Inflammatory macrophage (primary cell): ENCODE measurements at regions not wholly inside any gene's neighbourhood (a gene's known extent, or its start where the extent isn't known, plus 50 kb on each side); places are given as distances from the start of the nearest gene placed in this dataset.
A peak's percentile ranks its signal among the peaks of the same experiment; 100 is the strongest.

Experiments
- DNase-seq, 2 donors: peaks; one replicate each; pipeline ENCODE4 v3.0.0-alpha.2; 2020 to 2022

DNA sequence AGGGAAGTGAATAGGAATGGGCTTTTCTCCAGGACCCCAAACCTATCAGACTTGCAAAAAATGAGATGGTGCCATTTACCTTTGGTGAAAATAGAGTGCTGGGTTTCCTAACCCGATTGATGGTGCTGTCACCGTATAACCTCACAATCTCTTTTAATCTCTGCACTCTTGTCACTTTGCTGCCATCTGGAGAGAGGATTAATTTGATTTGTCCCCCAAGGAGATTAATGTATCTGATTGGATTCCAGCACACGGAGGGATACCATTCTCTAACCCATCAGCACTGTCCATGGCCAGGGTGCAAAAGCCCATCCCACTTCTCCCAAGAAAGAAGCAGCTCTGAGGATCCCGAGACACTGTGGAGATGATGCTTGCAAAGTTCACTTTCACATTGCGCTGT, 86.3 kb upstream of the NFE2L3 start:
- DNase-seq, result no peak

DNA sequence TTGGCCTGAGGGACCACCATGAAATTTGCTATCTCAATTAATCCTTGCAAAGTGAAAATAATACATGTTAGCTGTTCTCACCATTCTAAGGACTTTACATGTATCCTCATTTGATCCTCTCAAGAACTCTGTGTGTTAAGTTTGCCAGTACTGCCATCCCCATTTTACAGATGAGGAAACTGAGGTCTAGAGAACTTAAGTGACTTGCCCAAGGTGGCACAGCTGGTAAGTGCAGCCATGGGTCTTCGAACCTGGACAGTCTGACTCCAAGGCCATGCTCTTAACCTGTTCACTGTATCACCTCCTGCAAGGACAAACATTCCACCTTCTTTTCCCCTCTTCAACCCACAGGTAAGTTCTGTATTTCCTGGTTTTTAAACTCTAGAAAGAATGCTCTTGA, 85.3 kb upstream of the NFE2L3 start:
- DNase-seq, result no peak

DNA sequence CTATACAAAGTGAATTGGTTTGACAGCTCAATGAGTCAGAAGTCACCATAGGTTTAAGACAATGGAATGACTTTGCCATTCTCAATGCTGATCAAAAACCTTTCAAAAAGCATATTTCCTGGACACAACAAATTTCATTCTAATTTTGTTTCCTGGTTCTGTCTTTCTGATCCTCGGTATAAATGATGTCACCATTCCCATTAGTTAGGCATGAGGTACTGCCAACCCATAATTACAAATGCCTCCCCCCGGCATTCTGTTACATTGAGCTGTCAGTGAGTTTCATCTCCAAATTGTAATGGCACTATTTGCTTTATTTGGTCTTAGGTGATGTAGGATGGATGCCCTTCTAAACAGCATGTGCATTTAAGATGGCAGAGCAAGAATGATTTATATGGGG, 81.7 kb upstream of the NFE2L3 start:
- no peak for DNase-seq

DNA sequence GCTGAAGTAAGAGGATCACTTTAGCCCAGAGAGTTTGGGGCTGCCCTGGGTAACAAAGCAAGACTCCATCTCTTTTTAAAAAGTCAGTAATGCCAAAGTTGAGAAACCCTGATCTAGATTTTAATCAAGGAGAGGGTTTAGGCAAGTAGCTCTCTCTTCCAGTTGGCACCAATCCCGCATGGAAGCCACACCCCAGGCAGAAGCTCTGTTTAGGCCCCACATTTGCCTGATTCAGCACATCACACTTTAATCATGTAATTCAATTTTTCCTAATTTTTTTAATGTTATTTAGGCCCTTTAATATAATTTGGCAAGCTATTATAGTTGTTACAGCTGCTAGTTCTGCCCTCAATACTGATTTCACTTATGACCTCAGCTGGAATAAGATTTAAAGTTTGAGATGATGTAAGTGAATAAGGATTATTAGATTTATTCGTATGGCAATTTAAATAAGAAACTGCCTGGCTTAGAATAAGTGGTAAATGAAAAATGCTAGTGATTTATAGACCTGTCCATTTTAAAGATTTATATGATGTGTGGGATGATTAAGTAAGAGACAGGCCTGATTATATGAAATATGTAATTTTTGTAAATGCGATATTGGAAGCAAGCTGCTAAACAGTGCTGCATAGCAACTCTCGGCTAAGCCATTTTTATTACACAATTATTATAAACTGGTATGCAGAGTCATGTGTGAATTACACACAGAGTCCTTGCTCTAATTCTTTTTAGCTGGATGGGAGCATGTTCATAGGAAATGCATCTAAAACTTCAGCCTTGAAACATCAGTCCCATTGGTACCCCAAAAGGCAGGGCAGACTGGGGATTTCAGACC, 80.2 kb upstream of the NFE2L3 start:
- DNase-seq, result no peak

DNA sequence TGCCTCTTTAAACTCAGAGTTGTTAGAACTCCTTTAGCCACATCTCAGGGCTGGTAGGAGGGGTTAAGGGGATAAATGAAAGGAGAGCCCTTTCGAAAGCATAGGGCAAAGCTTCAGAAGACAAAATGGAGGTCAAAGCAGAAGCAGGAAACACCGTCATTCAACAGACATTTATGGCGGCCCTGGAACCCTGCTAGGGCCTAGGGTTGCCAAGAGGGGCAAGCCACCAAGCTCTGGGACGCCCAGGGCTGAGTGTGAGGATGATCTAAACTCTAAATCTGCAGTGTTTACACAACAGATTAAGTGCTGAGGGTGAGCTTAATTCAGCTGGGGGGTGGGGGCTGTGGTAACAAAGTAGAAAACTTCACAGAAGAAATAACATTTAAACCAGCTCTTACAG, 79.0 kb upstream of the NFE2L3 start:
- no peak for DNase-seq

DNA sequence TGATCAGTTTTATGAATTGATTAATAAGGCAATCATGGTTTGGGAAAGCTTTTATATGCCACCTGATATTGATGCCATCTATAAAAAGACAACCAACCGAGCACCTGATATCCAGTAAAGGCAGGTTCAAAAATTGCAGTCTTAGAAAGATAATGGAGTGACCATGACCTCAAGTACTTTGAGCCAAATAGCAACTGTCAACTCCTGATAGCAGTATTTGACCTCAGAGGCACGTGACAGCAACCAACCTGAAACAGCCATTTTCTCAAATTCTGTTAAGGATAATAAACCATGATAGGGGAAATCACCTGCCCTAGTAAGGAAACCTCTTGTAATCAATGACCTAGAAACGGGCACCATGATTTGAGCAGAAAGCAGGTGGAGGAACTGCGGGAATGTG, 77.1 kb upstream of the NFE2L3 start:
- DNase-seq, result no peak

DNA sequence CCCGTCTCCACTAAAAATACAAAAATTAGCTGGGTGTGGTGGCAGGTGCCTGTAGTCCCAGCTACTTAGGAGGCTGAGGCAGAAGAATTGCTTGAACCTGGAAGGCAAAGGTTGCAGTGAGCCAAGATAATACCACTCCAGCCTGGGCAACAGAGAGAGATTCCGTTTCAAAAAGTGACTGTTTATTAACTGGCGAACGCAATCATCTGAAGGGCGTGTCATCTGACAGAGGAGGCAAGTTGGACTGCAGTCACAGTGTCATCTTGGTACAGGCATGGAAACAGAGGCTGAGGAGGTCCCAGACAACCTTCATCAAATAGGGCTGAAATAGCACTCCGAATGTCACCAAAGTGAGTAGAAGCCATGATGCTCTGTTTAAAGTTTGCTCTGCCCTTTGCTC, 75.3 kb upstream of the NFE2L3 start:
- DNase-seq, result no peak

DNA sequence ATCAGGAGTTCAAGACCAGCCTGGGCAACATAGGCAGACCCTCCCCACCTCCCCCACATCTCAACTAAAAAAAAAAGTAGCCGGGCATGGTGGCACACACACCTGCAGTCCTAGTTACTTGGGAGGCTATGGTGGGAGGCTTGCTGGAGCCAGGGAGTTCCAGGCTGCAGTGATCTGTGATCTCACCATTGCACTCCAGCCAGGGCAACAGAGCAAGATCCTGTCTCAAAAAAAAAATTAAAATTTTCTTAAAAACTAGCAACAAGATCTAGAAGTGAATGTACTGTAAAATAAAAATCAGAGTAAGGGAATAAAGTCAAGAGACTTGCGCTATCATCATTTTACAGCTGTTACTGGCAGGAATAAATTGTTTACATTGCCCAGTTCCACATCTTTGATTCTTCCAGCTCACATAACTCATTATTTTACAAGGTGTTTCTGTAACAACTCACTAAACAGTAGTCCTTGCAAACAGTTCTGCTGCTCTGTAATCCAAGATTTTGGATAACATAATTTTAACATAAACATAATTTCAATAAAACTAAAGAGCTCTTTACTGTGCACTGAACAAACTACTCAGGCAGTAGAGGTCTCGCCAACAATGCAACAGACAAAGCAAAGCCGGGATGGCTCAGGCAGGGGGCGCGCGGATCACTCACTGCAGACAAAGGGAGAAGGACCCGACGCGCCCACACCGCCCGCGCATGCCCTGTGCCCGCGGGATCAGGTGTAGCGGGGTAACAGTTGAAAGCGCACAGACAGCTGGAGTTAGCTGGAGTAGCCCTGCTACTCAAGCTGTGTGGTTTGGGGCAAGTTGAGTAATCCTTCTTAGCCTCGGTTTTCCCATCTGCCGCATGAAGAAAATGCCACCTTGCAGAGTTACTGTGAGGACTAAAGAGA, 73.3 kb upstream of the NFE2L3 start:
- DNase-seq, result peak; percentile 37 to 52

DNA sequence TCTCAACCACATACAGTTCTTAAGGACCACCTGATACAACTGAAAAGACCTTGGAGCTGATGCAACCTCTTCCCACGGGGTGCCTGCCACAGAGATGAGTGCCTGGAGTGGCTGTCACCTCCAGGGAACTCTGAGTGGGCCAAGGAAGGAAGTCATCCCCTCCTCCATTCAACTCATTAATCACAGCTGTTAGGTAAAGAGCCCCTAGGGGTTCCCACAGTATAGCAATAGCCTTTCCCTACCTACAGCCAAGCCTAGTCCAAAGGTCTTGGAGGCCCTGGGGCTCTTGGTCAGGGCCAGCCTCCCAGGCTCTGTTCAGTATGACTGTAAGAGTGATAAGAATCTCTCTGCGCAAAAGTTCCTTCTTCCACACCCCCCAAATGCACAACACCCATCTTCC, 70.4 kb upstream of the NFE2L3 start:
- DNase-seq, result no peak

DNA sequence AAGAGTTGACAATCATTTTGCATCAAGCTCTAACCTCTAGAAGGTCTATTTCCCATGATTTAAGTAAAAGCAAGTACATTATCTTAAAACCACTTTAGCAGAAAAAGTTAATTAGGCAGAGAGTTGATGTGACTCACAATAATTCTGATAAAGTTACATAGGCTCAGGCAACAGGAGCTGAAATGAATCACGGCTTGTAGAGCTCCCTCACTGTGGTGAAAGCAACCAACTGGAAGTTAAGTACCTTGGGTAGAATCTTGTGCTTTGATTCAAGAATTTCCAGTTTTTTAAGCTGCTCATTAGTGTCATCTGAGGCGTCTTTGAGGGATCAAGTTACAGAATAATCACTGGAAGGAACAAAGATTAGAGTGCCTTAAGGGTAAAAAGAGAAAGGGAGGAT, 68.9 kb upstream of the NFE2L3 start:
- no peak for DNase-seq

DNA sequence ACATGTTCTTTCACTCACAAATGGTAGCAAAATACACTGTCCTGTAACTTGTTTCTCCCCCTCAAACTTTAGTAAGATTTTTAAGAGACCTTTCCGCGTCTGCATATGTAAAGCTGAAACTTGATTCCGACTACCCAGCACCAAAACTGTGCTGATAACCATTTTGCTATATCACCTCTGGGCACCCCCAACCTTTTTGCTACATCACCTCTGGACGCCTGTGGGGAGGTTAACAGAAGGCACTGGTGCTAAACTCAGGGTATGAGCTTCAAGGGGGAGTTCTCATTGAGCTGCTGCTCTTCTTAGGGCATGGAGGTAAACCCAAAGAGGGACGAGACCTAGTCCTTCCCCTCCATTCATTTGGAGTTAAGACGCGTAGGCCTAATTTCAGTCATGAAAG, 67.6 kb upstream of the NFE2L3 start:
- DNase-seq, result no peak

DNA sequence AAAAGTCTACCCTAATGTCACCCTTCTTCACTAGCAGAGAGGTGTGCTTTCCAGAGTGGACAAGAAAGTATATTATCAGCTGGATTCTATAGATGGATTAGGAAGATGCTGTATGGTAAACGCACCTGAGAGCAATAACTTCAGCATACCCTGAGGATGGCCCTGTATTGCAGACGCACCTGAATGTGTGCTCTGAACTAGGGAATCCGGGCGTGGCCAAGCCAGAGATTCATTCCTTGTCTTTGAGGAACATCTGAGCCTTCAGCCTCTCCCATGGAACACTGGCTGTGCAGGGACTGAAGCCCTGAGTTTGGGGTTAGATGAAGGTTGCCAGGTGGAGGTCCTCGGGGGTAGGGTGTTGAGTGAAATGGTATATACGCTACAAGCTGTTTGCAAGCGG, 66.2 kb upstream of the NFE2L3 start:
- DNase-seq, result no peak

DNA sequence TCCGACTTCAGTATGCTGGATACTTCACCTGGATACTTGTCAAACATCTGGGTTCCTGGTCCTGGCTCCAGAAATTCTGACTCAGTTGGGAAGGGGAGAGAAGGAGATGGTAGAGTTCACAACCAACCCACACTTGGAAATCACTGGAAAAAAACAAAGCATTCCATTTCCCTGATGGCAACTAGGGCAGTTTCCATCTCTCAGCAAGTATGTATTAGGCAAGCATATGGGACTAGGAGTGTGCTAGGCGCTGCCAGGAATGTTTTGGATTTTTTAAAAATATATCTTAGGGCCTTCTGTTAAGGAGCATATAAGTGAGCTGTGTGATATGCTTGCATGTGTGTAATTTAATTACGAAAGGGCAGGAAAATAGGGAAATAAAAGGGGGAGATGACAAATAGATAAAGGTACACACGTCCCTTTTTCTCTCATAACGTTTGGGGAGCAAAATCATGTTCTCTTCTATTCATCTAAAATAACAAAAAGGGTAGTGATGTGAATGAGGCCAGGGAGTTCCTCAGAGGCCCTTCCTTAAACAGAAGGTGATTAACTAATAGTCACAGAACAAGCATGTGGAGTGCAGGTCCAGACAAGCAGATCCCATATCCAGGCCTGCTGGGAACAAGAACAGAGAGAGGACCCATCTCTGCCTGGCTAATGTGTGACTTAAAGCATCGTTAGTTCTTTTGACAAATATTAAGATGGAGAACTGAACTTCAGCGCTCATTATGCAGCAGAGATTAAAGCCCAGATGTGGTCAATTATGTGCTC, 64.5 kb upstream of the NFE2L3 start:
- DNase-seq, result no peak

DNA sequence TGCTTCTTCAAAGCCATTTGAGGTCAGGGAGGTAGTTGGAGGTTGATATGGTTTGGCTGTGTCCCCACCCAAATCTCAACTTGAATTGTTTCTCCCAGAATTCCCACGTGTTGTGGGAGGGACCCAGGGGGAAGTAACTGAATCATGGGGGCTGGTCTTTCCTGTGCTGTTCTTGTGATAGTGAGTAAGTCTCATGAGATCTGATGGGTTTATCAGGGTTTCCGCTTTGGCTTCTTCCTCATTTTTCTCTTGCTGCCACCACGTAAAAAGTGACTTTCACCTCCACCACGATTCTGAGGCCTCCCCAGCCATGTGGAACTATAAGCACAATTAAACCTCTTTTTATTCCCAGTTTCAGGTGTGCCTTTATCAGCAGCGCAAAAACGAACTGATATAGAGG, 62.5 kb upstream of the NFE2L3 start:
- peak; percentile 69 to 80 for DNase-seq

DNA sequence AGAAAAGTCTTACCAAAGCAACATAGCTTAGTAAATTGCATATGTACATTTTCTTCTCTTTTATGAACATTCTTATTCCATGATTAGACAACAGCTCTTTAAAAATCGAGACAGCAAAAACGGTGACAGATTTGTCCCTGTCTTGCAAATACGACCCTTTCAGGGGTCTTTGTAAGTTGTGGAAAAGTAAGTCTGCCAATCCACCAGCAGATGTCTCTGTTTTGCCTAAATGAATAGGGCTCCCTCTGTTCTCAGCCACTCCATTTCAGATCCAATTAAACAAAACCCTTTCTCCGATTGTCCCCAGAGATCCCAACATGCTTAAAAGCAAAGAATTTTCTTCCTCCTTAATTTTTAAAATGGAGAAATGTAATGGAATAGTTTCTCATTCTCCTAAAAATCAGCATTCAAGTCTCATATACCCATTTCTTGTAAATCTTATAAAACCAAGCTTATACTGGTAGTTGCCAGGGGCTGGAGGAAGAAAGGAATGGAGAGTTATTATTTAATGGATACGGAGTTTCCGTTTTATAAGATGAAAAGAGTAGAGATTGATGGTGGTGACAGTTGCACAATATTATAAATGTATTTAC, 61.0 kb upstream of the NFE2L3 start:
- DNase-seq, result peak; percentile 47 to 54

DNA sequence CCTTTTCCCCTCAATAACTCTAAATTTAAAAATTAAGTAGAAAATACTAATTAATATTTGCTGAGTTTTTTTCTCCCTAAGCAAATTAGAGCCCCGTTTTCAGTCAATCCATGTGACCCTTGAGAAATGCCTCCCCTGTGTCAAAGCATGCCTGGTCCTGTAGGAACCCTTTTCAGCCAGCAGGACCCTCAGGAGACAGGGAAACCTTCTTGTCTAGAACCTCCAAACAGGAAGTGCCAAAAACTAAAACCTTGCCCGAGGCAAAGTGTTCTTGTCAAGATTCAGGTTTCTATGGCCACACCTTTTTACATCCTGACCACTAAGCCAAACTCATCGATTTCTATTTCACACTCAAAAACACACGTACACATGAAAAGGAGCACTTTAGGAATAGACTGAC, 60.1 kb upstream of the NFE2L3 start:
- peak in 1 of 2 donors; percentile 13 for DNase-seq

DNA sequence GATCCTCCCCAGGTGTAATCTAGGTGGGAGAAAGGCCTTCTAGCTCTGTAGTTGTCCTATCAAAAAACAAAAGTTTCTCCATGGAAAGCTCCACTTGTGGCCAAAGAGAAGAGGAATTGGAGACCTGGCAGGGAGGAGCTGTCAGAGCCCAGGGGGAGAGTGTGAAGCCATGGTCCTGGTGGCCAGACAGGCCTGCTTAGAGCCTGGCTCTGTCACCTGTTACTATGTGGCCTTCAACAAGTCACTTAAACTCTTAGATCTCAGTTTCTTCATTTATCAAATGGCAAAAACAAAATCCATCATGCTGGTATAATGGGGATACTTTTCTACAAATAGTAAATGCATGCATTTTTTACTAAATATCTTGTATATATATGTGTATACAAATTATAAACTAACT, 59.0 kb upstream of the NFE2L3 start:
- no peak for DNase-seq

DNA sequence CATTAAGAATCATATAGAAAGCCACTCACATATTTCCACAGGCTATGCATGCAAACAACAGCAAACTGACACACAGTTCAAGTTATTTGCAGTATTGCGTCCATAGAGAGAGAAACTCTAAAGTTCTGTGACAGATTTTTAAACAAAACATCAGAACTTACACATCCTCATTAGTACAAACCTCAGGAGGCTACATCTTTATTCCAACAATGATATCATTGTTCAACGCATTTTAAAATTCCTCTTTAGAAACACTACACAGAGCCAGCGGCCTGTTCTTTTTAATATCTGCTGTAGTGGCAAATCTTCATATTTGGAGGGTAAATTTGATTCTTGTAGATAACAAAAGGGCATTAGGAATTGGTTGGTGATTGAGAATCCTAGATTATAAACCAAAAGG, 55.9 kb upstream of the NFE2L3 start:
- DNase-seq, result no peak

DNA sequence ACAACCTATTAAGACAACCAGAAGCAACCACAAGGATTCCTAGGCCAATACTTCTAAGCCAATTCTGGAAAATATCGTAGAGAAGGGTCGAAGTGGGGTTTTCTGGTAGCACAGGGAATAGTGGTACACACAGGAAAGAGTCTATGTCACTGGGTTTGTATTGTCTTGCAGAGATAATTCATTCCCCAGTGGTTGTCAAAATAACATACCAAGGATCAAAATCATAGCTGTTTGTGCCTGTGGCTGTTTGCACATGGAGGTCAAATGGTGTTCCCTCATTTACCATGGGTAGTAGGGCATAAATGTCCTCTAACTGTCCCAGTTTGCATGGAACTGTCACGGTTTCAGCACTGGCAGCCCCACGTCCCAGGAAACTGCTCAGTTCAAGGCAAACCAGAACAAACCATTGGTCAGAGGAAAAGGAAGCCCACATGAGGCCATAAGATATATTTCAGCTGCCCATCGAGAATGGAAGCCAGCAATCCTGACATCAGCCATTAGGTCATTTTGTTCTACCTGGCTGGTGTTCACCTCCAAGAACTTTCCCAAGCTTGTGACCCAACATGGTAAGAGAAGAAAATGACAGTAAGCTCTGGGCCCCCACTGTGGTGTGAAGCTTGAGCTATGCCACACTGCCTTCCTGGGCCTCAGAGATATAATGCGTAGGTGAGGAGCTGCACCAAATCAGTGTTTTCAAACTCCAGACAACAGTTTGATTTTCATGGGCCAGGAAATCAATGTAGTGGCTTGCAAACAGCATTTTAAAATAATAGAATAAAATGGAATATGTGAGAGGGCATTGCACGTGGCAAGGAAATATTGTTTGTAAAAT, 53.9 kb upstream of the NFE2L3 start:
- no peak for DNase-seq

DNA sequence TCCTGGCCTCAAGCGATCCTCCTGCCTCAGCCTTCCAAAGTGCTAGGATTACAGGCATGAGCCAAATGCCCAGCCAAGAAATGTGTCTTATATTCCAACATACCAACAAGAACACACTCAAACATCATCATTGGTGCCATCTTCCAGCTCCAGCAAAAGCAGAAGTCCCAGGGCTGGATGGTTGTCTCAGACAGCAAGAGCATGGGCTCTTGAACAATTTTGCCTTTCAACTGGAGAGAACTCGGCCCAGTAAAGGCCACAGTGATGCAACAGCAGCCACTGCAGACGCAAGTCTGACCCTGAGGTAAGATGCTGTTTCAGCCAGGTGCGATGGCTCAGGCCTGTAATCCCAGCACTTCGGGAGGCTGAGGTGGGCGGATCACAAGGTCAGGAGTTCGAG, 52.8 kb upstream of the NFE2L3 start:
- DNase-seq, result peak; percentile 38

DNA sequence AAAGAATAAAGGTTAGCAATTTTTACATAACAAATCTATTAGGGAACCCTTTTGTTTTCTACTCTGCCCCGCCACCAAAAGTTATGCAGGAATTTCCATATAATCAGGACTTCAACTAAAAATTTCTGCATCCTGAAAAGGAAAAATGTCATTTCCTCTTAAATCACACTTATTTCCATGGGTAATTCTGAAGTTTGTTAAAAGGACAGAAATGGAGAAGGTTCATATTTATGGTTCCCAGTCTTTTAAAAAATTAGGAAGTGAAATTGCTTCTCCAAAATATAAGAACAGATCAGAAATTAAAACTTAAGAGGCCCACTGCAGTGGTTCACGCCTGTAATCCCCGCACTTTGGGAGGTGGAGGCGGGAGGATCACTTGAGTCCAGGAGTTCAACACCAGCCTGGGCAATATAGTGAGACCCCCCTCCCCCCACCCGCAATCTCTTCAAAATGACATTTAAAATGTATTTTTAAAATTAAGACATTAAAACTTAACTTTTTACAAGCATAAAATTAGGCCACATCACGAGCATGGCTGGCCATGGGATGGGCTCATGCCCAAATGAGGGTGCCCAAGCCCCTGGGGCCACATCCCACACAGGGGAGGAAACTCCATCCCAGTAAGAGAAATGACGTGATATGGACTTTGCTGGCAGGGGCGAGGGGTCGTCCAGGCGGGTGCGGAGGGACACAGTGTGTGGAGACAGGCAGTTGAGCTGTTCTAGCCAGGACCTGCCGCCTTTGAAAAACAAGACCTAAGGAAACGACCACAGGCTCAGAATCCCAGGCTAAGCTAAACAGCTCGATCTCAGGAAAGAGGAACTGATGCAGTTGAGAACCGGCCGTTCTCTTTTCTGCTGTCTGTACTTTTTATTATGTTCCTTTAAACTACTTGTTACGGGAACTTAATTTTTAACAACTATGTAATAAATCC, 51.3 kb upstream of the NFE2L3 start:
- peak; percentile 74 to 75 for DNase-seq
